HEK293 (cell line): ENCODE measurements at regions not wholly inside any gene's neighbourhood (a gene's known extent, or its start where the extent isn't known, plus 50 kb on each side); places are given as distances from the start of the nearest gene placed in this dataset.

Experiments used
- CTCF ChIA-PET: fragments of 350-600 bp; formaldehyde crosslinking; extraction: SDS; loops from one replicate; lab custom pipeline; 2021; ENCODE audit warnings: antibody characterized with exemption; lab: Yijun Ruan, JAX
- POLR2A ChIA-PET: fragments of 300-600 bp; formaldehyde crosslinking; extraction: SDS; loops from one replicate; lab custom pipeline; 2020; ENCODE audit warnings: antibody characterized with exemption, inconsistent platforms; lab: Yijun Ruan, JAX
- H3K27ac ChIP-seq: fragments of 200-500 bp; sonication (Bioruptor generic); 2 replicates; pipeline ENCODE4 v1.5.1; 2014; ENCODE audit warnings: low read depth, low read length, control low read depth, inconsistent platforms; ENCODE audit errors: extremely low read depth
- H3K36me3 ChIP-seq, 2 experiments: fragments of 200-500 bp in 1 of 2; sonication (Bioruptor generic) in 1 of 2; 1 replicate in 1 of 2; 2 replicates in 1 of 2; pipeline ENCODE4 v1.5.1; 2014 to 2017; ENCODE audit warnings: inconsistent platforms in 2 of 2, low read length in 2 of 2; ENCODE audit not compliant: control insufficient read depth in 2 of 2, insufficient read depth in 1 of 2
- H3K4me1 ChIP-seq: fragments of 200-500 bp; sonication (Bioruptor generic); 2 replicates; pipeline ENCODE4 v1.5.1; 2014; ENCODE audit warnings: mild to moderate bottlenecking, low read length, inconsistent platforms; ENCODE audit not compliant: control insufficient read depth, insufficient read depth
- H3K4me3 ChIP-seq: 2 replicates; pipeline ENCODE4 v1.5.1; 2011; ENCODE audit warnings: low read depth, mild to moderate bottlenecking, control low read depth, low read length, moderate library complexity
- H3K9me3 ChIP-seq: fragments of 200-500 bp; sonication (Bioruptor generic); 2 replicates; pipeline ENCODE4 v1.5.1; 2014; ENCODE audit warnings: low read depth, low read length, inconsistent platforms; ENCODE audit not compliant: control insufficient read depth, insufficient read depth
- ATF2 ChIP-seq: fragments of 450-650 bp; formaldehyde crosslinking; IDR thresholded peaks from 2 replicates; pipeline ENCODE4 v1.5.1; 2016; ENCODE audit warnings: missing biosample characterization, missing genetic modification characterization, low read depth
- GFI1B ChIP-seq: fragments of 450-650 bp; formaldehyde crosslinking; IDR thresholded peaks from 2 replicates; pipeline ENCODE4 v1.5.1; 2016; ENCODE audit warnings: missing biosample characterization, missing genetic modification characterization
- GLIS2 ChIP-seq: fragments of 450-650 bp; formaldehyde crosslinking; IDR thresholded peaks from 2 replicates; pipeline ENCODE4 v1.5.1; 2016; ENCODE audit warnings: missing biosample characterization, missing genetic modification characterization
- HOXD13 ChIP-seq: sonication (generic); formaldehyde crosslinking; IDR thresholded peaks from 2 replicates; pipeline ENCODE4 v1.8.0; 2022; ENCODE audit warnings: missing genetic modification reagents, borderline replicate concordance
- KLF10 ChIP-seq: fragments of 450-650 bp; IDR thresholded peaks from 2 replicates; pipeline ENCODE4 v1.5.1; 2018; ENCODE audit warnings: missing biosample characterization, mild to moderate bottlenecking, missing genetic modification characterization
- KLF16 ChIP-seq: fragments of 450-650 bp; formaldehyde crosslinking; IDR thresholded peaks from 2 replicates; pipeline ENCODE4 v1.5.1; 2017; ENCODE audit warnings: missing biosample characterization, missing genetic modification characterization
- PRDM2 ChIP-seq: fragments of 450-650 bp; formaldehyde crosslinking; IDR thresholded peaks from 2 replicates; pipeline ENCODE4 v1.5.1; 2016; ENCODE audit warnings: missing biosample characterization, missing genetic modification characterization, borderline replicate concordance
- ZBTB1 ChIP-seq: fragments of 450-650 bp; formaldehyde crosslinking; IDR thresholded peaks from 2 replicates; pipeline ENCODE4 v1.5.1; 2016; ENCODE audit warnings: missing biosample characterization, missing genetic modification characterization
- ZBTB7A ChIP-seq: fragments of 450-650 bp; formaldehyde crosslinking; IDR thresholded peaks from 2 replicates; pipeline ENCODE4 v1.5.1; 2016; ENCODE audit warnings: low read depth, missing biosample characterization, missing genetic modification characterization
- ZNF266 ChIP-seq: fragments of 450-650 bp; formaldehyde crosslinking; IDR thresholded peaks from 2 replicates; pipeline ENCODE4 v1.5.1; 2016; ENCODE audit warnings: missing biosample characterization, missing genetic modification characterization, low read depth
- ZNF302 ChIP-seq: fragments of 450-650 bp; formaldehyde crosslinking; IDR thresholded peaks from 2 replicates; pipeline ENCODE4 v1.5.1; 2016; ENCODE audit warnings: missing biosample characterization, missing genetic modification characterization, low read depth
- ZNF341 ChIP-seq: fragments of 450-650 bp; formaldehyde crosslinking; IDR thresholded peaks from 2 replicates; pipeline ENCODE4; 2016; ENCODE audit warnings: low read depth, missing biosample characterization, missing genetic modification characterization
- ZNF394 ChIP-seq: fragments of 450-650 bp; formaldehyde crosslinking; IDR thresholded peaks from 2 replicates; pipeline ENCODE4 v1.5.1; 2016; ENCODE audit warnings: missing biosample characterization, missing genetic modification characterization, mild to moderate bottlenecking, moderate library complexity, borderline replicate concordance
- ZNF548 ChIP-seq: fragments of 450-650 bp; formaldehyde crosslinking; IDR thresholded peaks from 2 replicates; pipeline ENCODE4 v1.5.1; 2016; ENCODE audit warnings: missing biosample characterization, missing genetic modification characterization
- ZNF585B ChIP-seq: fragments of 450-650 bp; formaldehyde crosslinking; IDR thresholded peaks from 2 replicates; pipeline ENCODE4 v1.5.1; 2016; ENCODE audit warnings: missing biosample characterization, missing genetic modification characterization
- ZNF658 ChIP-seq: fragments of 450-650 bp; formaldehyde crosslinking; IDR thresholded peaks from 2 replicates; pipeline ENCODE4; 2016; ENCODE audit warnings: missing biosample characterization, missing genetic modification characterization
- ZNF670 ChIP-seq: fragments of 450-650 bp; formaldehyde crosslinking; IDR thresholded peaks from 2 replicates; pipeline ENCODE4 v1.5.1; 2016; ENCODE audit warnings: missing biosample characterization, missing genetic modification characterization, low read depth
- ZNF701 ChIP-seq: fragments of 450-650 bp; formaldehyde crosslinking; IDR thresholded peaks from 2 replicates; pipeline ENCODE4 v1.5.1; 2016; ENCODE audit warnings: missing biosample characterization, missing genetic modification characterization
- TF ChIP-seq, protein P1 (sequence below): fragments of 450-650 bp; formaldehyde crosslinking; IDR thresholded peaks from 2 replicates; pipeline ENCODE4 v1.5.1; 2016; ENCODE audit warnings: missing biosample characterization, missing genetic modification characterization

GRCh38 chr16:50878966-50879615 lies 137.2 kb downstream of the CYLD start (continued):
- TF ChIP-seq PRDM2 (tag by site-specific recombination) = no peak
- TF ChIP-seq ZBTB7A = no peak
- no peak for TF ChIP-seq GLIS2 (tag by site-specific recombination)
- TF ChIP-seq ZNF658 (tag by site-specific recombination) = no peak
- no peak for TF ChIP-seq ZNF394 (tag by site-specific recombination)

DNA sequence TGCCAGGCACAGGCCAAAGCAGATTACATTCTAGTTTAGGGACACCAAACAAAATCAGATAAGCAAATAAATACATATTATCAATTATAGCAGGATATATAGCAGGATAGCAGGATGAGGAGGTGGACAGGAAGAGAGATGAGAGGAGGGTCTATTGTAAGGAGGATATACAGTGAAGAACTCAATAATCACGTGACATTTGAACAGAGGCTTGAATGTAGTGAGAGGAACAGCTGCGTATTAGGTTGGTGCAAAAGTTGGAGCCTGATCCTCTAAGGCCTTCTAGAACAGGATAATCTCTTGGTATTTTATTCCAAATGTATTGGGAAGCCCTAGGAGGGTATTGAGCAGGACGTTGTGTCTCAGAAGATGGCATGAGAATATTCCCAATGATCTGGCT lies 136.7 kb downstream of the CYLD start:
- no peak for TF ChIP-seq HOXD13 (CRISPR knock-in tag)
- TF ChIP-seq ZNF266 (tag by site-specific recombination) = no peak
- TF ChIP-seq KLF16 (tag by site-specific recombination) = no peak
- TF ChIP-seq ZNF701 (tag by site-specific recombination) = no peak
- TF ChIP-seq ZNF341 (tag by site-specific recombination) = no peak
- no peak for TF ChIP-seq ZNF585B (tag by site-specific recombination)
- no peak for TF ChIP-seq GFI1B
- TF ChIP-seq ZNF670 (tag by site-specific recombination) = no peak
- no peak for TF ChIP-seq ZBTB1 (tag by site-specific recombination)
- no peak for TF ChIP-seq KLF10
- TF ChIP-seq ZNF302 = no peak
- TF ChIP-seq ZNF548 (tag by site-specific recombination) = no peak
- no peak for TF ChIP-seq ATF2 (tag by site-specific recombination)
- TF ChIP-seq, protein P1, sequence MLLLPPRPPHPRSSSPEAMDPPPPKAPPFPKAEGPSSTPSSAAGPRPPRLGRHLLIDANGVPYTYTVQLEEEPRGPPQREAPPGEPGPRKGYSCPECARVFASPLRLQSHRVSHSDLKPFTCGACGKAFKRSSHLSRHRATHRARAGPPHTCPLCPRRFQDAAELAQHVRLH = no peak
- Histone ChIP-seq H3K4me3 (no peak overlapping the region), H3K9me3 (no peaks in the 10 kb centered on the region), H3K4me1 (no peaks in the 10 kb centered on the region), H3K36me3 (no peaks in the 10 kb centered on the region), H3K27ac (no peak overlapping the region)
- CTCF ChIA-PET = no interaction called here
- POLR2A ChIA-PET = no interaction called here
